ENCODE measurements at regions not wholly inside any gene's neighbourhood (a gene's known extent, or its start where the extent isn't known, plus 50 kb on each side); places are given as distances from the start of the nearest gene placed in this dataset.

- no peak for DNase-seq
Observed at GRCh38 chr6:74690365-74690764, 515.5 kb downstream of the COL12A1 start.

- no peak for DNase-seq
Observed at GRCh38 chr6:74689601-74690000, 516.3 kb downstream of the COL12A1 start.

GRCh38 chr6:74677463-74677862 is 528.4 kb downstream of the COL12A1 start:
- DNase-seq, result no peak

GRCh38 chr6:74676906-74677305 is 528.9 kb downstream of the COL12A1 start:
- no peak for DNase-seq

GRCh38 chr6:74674377-74674776 is 531.5 kb downstream of the COL12A1 start:
- no peak for DNase-seq

GRCh38 chr6:74671558-74672025 is 534.3 kb downstream of the COL12A1 start:
- no peak for DNase-seq

GRCh38 chr6:74658391-74658790 is 547.5 kb downstream of the COL12A1 start:
- no peak for DNase-seq

GRCh38 chr6:74657931-74658330 is 547.9 kb downstream of the COL12A1 start:
- no peak for DNase-seq

- DNase-seq, result no peak
Observed at GRCh38 chr6:74657011-74657410, 548.8 kb downstream of the COL12A1 start.

GRCh38 chr6:74656453-74656852 is 549.4 kb downstream of the COL12A1 start:
- no peak for DNase-seq

GRCh38 chr6:74654296-74654695 is 551.6 kb downstream of the COL12A1 start:
- no peak for DNase-seq

- no peak for DNase-seq
Observed at GRCh38 chr6:74651948-74652842, 553.7 kb downstream of the COL12A1 start.

- DNase-seq, result no peak
Observed at GRCh38 chr6:74650668-74651067, 555.2 kb downstream of the COL12A1 start.

- DNase-seq, result no peak
Observed at GRCh38 chr6:74646461-74646860, 559.4 kb downstream of the COL12A1 start.

GRCh38 chr6:74645108-74645849 is 560.6 kb downstream of the COL12A1 start:
- DNase-seq, result no peak

- no peak for DNase-seq
Observed at GRCh38 chr6:74642101-74642500, 563.8 kb downstream of the COL12A1 start.

GRCh38 chr6:74638412-74638811 is 567.4 kb downstream of the COL12A1 start:
- no peak for DNase-seq

GRCh38 chr6:74632196-74632875 is 573.5 kb downstream of the COL12A1 start:
- DNase-seq, result no peak

- no peak for DNase-seq
Observed at GRCh38 chr6:74631564-74631963, 574.3 kb downstream of the COL12A1 start.

- no peak for DNase-seq
Observed at GRCh38 chr6:74626288-74626687, 579.6 kb downstream of the COL12A1 start.

GRCh38 chr6:74623027-74623426 is 582.8 kb downstream of the COL12A1 start:
- no peak for DNase-seq

GRCh38 chr6:74611220-74611619 is 594.6 kb downstream of the COL12A1 start:
- no peak for DNase-seq

- no peak for DNase-seq
Observed at GRCh38 chr6:74610352-74610751, 595.5 kb downstream of the COL12A1 start.
